MG63 (cell line): ENCODE measurements at regions not wholly inside any gene's neighbourhood (a gene's known extent, or its start where the extent isn't known, plus 50 kb on each side); places are given as distances from the start of the nearest gene placed in this dataset.

Experiments
- DNase-seq: peaks from one replicate; pipeline ENCODE4 v3.0.0-alpha.2; 2020
- H3K27me3 ChIP-seq: fragments of 250-450 bp; sonication (Bioruptor Pico); 2 replicates; pipeline ENCODE4 v1.5.1; 2020; ENCODE audit warnings: mild to moderate bottlenecking, moderate library complexity
- H3K36me3 ChIP-seq: fragments of 250-450 bp; sonication (Bioruptor Pico); 2 replicates; pipeline ENCODE4 v1.5.1; 2020; ENCODE audit warnings: mild to moderate bottlenecking, moderate library complexity
- H3K4me3 ChIP-seq: fragments of 250-450 bp; sonication (Bioruptor Pico); 2 replicates; pipeline ENCODE4 v1.5.1; 2020; ENCODE audit warnings: mild to moderate bottlenecking, moderate library complexity
- H3K9me3 ChIP-seq: fragments of 250-450 bp; sonication (Bioruptor Pico); 2 replicates; pipeline ENCODE4 v1.5.1; 2020; ENCODE audit warnings: mild to moderate bottlenecking, moderate library complexity

DNA sequence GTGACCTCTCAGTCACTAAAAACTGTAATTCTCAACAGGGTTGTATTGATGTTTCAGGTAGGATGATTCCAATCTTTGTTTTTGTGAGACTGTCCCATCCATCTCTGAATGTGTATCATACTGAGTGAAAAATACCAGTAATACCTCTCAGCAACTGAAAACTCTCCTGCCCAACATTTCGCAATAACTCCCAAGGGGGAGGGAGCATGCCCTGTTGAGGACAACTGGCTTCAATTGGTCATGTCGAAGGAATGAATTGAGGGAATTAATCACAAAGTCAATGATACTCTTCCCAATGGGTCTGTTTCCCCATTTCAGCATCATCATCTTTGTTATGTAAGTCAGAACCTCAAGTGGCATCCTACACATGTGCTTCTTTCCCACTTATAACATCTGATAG is 102.4 kb upstream of the E2F7 start:
- DNase-seq = no peak
- no peaks in the 10 kb centered on the region for H3K27me3 ChIP-seq
- H3K36me3 ChIP-seq = no peaks in the 10 kb centered on the region
- H3K9me3 ChIP-seq = no peaks in the 10 kb centered on the region
- no peak overlapping the region for H3K4me3 ChIP-seq

DNA sequence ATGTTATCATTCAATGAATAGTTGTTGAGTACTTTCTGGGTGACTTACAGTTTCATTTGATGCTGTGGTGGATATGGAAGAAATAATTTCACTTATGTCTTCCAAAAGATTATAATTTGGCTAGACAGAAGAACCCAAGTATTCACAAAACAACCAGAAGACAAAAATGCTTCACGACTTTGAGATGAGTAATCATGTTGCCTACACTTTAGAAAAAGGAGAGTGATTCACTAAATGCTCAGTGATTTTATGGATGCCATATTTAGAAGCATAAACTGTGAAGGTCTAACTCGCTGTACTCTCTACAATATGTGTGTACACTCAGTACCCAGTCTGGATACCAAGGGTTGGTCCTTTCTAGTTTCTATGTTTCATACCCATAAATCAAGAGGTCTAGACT is 101.3 kb upstream of the E2F7 start:
- Histone ChIP-seq H3K4me3 (no peak overlapping the region), H3K27me3 (no peaks in the 10 kb centered on the region), H3K9me3 (no peaks in the 10 kb centered on the region), H3K36me3 (no peaks in the 10 kb centered on the region)
- no peak for DNase-seq

DNA sequence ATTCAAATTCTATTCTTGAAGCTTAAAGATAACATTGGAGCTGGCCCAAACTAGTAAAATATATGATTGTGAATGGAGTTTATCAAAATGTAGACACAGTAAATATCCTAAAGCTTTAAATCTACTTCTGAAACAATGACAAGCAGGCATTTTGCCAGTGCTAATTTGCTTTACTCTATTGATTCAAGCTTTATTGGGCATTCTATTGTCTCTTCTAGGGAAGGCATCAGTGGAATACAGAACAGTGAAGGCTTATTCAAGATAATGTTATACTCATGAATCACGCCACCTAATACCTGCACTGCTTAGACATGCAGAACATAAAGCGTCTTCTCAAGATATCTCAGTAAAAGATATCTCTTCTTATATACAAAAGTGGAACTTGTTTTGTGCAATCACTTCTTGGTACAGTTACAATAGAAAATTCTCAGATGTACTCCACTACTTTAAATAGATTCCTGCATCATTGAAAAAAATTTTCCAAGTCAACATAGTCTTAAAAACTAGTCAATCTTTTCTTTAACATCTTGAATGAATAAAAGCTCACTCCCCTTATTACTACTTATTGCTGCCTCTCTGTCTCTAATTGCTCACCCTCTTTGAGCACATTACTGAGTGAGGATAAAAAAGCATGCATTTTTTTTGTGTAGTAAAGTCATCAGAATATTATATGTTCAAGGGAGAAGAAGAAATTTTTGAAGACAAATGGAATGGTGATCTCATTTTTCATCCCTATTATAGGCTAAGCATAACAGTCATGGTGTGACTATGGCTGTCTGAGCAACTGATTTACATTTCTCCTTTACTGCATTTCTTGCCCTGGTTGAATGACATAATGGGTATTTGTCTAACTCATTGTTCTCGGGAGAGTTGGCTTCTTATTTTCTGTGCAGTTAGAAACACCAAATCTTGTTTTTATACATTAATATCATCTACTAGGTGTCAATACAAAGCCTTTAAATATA is 98.0 kb upstream of the E2F7 start:
- Histone ChIP-seq H3K36me3 (no peaks in the 10 kb centered on the region), H3K4me3 (no peak overlapping the region), H3K27me3 (no peaks in the 10 kb centered on the region), H3K9me3 (no peaks in the 10 kb centered on the region)
- no peak for DNase-seq

DNA sequence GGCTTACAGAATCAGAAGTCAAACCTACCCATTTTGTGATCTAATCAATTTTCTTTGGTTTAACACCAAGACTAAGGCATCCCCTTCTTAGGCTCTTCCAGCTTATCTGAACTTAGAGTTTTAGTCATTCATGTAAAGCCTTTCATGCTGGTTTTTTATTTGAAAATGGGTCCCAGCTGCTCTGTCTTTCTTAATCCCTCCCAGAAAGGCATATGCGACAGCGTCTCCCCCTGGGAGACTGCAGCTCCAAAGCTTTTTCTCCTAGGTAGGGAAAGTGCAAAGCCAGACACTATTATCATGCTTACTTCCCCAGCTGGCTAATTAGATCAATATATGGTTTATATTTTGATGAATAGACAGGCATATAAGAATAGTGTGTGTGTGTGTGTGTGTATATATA is 96.6 kb upstream of the E2F7 start:
- Histone ChIP-seq H3K27me3 (no peaks in the 10 kb centered on the region), H3K9me3 (no peaks in the 10 kb centered on the region), H3K36me3 (no peaks in the 10 kb centered on the region), H3K4me3 (no peak overlapping the region)
- DNase-seq = no peak

DNA sequence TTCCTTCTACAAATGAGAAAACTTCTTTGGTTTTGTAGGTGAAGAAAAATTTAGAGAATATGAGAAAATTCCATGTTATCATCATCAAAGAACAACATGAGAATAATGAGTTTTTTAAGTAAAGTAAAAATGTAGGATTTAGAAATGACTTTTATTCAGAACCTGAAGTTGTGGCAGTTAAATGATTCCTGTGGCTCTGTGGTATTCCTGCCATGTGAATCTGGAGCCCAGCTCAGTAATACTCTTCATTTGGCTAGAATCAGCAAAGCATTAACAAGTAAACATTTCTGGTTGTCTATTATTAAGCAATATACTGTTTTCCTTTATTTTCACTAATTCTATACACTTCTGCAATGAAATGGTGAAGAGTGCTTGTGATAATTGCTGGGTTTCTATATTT is 95.6 kb upstream of the E2F7 start:
- Histone ChIP-seq H3K4me3 (no peak overlapping the region), H3K9me3 (no peaks in the 10 kb centered on the region), H3K27me3 (no peaks in the 10 kb centered on the region), H3K36me3 (no peaks in the 10 kb centered on the region)
- no peak for DNase-seq

DNA sequence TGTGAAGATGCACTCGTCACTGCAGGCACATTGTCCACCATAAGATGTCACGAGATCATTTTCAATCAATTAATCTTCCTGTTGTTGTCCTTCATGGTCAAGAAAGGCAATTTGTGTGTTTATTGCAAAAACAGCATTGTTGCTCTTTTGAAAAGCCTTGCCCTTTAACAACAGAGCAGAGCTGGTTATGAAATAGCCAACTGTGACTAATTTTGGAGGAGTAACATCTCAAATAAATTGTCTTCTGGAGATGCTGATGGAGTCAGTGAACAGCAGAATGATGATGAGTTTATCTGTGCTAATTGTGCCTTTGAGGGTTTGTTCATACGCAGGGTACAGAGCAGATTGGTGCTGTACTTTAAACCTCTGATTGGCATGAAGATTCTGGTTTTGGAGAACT is 88.3 kb upstream of the E2F7 start:
- no peaks in the 10 kb centered on the region for H3K27me3 ChIP-seq
- H3K36me3 ChIP-seq = no peaks in the 10 kb centered on the region
- no peaks in the 10 kb centered on the region for H3K9me3 ChIP-seq
- H3K4me3 ChIP-seq = no peak overlapping the region
- no peak for DNase-seq

DNA sequence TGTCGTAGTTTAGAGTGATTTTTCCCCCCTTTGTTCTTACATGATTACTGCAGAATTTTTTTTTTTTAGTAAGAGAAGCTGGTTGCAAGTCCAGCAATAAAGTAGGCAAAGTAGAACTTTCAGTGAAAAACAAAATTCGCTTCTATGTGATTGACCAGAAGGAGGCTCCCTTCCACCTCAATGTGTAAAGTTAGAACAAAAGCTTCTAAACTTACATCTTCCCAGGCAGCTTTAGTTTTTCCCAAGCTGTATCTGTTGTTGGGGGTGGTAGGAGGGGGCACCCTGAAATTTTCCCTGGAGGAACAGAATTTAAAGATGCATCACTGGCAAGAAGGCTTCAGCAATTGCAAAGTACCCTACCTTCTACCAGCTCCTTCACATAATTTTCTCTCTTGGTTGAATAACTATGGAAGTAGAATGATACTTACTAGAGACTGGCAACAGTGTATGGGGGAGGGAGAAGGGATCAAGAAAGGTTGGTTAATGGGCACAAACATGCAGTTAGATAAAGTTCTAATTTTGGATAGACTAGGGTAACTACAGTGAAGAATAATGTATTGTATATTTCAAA is 87.3 kb upstream of the E2F7 start:
- no peak for DNase-seq
- H3K27me3 ChIP-seq = no peaks in the 10 kb centered on the region
- H3K4me3 ChIP-seq = no peak overlapping the region

DNA sequence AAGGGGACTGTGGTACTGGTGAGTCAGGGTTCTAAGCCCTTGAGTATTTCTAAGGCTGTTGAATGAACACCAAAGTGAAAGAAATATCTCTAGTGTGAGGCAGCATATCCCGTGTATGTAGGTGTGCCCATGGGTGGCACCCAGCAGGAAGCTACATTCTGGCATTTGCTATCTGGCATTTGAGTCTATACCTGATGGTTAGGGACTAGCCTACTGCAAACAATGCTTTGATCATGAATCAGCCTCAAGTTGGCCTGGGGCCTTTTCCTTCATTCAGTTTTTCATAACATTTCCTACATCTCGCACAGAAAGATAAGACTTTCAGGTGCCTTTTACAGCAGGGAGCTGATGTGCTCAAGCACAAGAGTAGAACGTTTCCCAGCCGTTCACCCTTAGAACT is 85.7 kb upstream of the E2F7 start:
- Histone ChIP-seq H3K36me3 (no peaks in the 10 kb centered on the region), H3K4me3 (no peak overlapping the region), H3K9me3 (no peaks in the 10 kb centered on the region), H3K27me3 (no peaks in the 10 kb centered on the region)
- no peak for DNase-seq

More for the DNA sequence above, 87.3 kb upstream of the E2F7 start:
- H3K9me3 ChIP-seq = no peaks in the 10 kb centered on the region
- H3K36me3 ChIP-seq = no peaks in the 10 kb centered on the region

DNA sequence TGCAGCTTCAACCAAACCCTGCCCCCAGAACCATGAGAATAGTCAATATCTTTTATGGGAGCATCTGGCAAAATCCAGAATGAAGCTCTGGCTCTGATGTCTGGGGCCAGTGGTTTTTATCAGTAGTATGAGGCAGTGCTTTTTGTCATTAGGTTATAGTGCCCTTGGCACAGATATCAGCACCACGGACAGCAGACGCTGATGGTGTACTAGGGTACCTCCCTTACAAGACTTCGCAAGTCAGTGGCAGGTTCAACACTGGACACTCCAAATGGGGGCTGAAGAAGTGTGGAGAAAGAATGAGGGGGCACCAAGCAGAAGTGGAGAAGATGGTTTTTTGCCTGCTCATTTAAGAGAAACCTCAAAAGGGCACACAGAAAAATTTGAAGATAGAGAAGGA is 68.2 kb upstream of the E2F7 start:
- DNase-seq = peak; percentile 39
- Histone ChIP-seq H3K9me3 (no peaks in the 10 kb centered on the region; the same call in 1 of the 2 replicates), H3K27me3 (no peaks in the 10 kb centered on the region), H3K36me3 (no peaks in the 10 kb centered on the region), H3K4me3 (no peak overlapping the region)

DNA sequence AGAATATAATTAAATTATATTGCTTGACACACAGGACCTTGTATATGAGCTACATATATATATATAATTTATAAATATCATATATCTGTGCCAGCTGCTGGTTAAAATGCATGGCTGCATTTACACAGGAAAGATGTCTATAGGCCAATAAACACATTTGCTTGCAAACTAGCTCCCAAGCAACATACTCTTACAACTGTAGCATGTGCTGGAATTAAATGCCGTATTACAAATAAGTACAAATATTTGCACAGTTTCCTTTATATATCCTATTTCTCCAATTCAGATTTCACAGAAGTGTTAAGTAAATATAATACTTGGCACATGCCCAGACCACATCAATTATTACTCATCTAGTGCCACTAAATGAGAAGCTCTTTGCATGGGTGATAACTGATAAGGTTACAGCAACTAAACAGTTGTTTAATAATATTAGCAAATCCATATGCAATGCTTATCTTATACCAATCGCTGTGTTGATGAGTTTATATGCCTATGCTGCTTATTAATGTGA is 66.7 kb upstream of the E2F7 start:
- no peak for DNase-seq
- Histone ChIP-seq H3K9me3 (no peaks in the 10 kb centered on the region; the same call in 1 of the 2 replicates), H3K27me3 (no peaks in the 10 kb centered on the region), H3K36me3 (no peaks in the 10 kb centered on the region), H3K4me3 (no peak overlapping the region)

DNA sequence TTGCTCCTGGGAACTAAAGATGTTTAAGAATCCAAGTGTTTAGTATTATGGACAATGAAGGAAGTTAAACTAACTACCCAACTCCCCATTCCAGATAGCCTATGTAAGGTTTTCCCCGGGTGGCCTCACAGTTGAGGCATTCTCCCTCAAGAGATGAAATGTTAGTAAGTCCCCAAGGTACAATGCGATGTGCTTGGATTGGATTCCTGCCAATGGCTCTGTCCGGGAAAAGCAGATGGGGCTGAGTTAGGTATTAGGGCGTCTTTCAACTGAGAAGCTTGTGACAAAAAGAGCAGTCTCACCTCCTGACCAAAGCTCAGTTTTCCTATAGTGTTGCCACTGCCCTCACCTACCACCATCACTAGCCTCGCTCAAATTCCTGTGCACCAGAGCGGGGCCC is 64.8 kb upstream of the E2F7 start:
- Histone ChIP-seq H3K27me3 (no peaks in the 10 kb centered on the region), H3K9me3 (no peaks in the 10 kb centered on the region; the same call in 1 of the 2 replicates), H3K36me3 (no peaks in the 10 kb centered on the region), H3K4me3 (no peak overlapping the region)
- no peak for DNase-seq

DNA sequence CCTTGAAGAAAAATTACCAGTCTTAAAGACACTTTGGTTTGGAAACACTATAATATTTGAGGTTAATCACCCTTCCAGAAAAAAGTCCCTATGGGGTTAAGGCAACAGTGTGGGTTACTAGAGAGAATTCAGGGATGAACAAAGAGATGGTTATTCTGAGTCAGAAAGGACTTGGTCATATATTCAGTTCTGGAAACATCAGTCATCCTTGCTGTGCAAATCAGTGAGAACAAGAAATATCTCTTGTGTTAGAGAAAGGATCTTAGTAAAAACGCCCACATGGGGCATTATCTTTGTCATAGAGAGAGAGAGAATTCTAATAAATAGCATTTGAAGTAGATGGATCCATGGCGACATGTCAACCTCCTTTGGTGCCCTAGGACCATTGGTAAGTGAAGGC is 59.4 kb upstream of the E2F7 start:
- peaks cover 5% of the 10 kb centered on the region; the same call in 1 of the 2 replicates for H3K9me3 ChIP-seq
- no peak for DNase-seq
- no peaks in the 10 kb centered on the region for H3K36me3 ChIP-seq
- H3K4me3 ChIP-seq = no peak overlapping the region
- no peaks in the 10 kb centered on the region for H3K27me3 ChIP-seq

DNA sequence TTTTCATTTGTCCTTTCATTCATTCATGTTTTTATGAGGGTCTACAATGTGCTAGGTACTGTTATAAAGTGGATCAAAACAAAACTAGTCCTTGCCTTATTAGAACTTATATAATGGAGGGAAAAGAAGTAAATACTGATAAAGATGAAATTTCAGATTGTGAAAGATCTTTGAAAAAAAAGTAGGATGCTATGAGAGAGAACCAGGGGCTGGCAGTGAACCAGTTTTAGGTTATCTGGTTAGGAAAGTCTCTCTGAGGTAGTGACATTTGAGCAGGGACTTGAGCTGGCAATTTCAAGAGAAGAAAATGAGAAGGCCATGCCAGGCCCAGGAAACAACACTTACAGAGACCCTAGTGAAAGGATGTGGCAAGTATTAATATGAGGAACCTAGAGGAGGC is 57.3 kb upstream of the E2F7 start:
- no peaks in the 10 kb centered on the region for H3K27me3 ChIP-seq
- H3K4me3 ChIP-seq = no peak overlapping the region
- no peaks in the 10 kb centered on the region for H3K36me3 ChIP-seq
- DNase-seq = no peak
- H3K9me3 ChIP-seq = peaks cover 5% of the 10 kb centered on the region; the same call in 1 of the 2 replicates

DNA sequence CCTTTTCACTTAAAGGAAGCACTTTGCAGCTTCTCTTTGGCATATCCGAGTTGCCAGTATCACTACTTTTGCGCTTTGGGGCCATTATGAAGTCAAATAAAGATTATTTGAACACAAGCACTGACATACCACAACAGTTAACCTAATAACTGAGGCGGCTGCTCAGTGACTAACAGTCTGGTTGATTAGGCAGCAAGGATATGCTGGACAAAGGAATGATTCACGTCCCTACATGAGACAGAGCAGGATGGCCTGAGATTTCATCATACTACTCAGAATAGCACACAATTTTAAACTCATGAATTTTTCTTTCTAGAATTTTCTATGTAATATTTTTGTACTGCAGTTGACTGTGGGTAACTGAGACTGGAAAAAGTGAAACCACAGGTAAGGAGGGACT is 56.9 kb upstream of the E2F7 start:
- peak; percentile 78 for DNase-seq
- Histone ChIP-seq H3K36me3 (no peaks in the 10 kb centered on the region), H3K27me3 (no peaks in the 10 kb centered on the region), H3K9me3 (peaks cover 5% of the 10 kb centered on the region; the same call in 1 of the 2 replicates), H3K4me3 (no peak overlapping the region)

DNA sequence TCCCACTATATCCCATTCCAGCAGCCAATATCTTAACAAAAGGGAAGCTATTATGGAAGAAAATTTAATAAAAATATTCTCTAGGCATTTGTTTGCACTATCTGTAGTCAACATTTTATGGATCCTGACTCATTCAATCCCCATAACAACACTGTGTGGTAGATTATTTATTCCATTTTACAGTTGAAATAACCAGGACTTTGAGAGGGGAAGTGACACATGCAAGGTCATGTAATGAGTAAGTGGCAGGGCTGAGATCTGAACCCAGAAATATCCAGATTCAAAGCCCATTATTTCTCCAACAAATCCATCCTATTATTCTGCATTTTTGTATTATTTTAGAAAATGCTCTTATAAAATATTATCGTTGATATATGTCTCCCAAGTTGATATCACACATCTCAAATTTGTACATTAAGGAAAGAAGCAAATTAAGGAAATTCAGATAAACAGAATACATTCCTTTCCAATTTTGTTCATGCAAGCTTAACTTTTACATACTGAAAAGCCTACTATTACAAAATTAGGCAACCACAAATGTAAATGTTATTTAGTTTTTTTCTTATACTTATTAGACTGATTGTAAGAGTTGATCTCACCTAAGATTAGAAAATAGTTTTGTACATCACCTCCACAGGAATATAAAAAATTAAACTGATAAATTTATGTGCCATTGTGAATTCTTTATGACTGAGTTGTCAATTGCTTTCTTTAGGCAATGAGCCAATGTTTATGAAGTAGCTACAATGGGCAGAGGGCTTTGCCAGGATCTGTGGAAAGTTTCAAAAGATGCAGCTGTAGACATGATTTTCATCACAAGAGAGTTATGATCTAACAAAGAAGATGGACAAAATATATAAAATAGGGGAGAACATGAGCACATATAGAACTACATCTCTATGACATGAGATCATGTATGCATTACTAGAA is 55.1 kb upstream of the E2F7 start:
- Histone ChIP-seq H3K27me3 (no peaks in the 10 kb centered on the region), H3K4me3 (no peak overlapping the region), H3K9me3 (peaks cover 5% of the 10 kb centered on the region; the same call in 1 of the 2 replicates), H3K36me3 (no peaks in the 10 kb centered on the region)
- DNase-seq = peak; percentile 38

DNA sequence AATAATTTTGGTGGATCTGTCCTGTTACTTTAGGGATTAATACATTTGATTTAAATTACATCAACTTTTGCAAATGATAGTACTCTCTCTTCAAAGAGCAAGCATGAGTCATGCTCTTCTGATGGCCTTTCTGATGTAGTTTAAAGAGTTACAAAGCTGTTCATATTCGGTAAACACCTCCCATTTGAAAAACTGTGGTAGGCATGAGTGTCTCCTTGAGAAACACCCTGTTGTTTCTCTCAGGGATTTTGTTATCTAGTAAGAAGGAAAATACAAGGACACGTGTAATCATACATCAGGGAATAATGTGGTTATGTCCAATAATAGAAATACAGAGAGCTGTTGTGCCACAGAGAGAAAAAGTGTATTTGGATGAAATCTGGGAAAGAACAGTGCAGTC is 53.3 kb upstream of the E2F7 start:
- no peak for DNase-seq
- no peaks in the 10 kb centered on the region for H3K36me3 ChIP-seq
- no peaks in the 10 kb centered on the region for H3K9me3 ChIP-seq
- H3K27me3 ChIP-seq = no peaks in the 10 kb centered on the region
- no peak overlapping the region for H3K4me3 ChIP-seq

DNA sequence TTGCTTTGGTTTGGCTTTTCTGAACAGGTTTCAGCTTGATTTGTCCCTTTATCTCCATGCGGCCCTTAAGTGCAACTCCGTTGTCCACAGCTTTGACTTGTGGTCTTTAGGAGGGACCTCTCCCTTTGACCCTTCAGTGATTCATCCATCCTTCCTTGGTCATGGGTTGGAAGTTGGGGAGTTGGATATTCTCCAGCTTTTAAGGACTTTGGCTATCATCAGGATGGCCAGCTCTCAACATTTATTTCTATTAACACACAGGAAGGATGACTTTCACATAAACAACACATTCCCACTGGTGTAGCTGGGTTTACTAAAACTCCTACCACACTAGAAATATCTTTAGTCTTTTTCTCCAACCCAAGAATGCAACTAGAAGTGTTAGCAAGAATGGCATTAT is 50.9 kb upstream of the E2F7 start:
- no peaks in the 10 kb centered on the region for H3K36me3 ChIP-seq
- no peak overlapping the region for H3K4me3 ChIP-seq
- DNase-seq = no peak
- peaks cover under 1% of the 10 kb centered on the region; the same call in 1 of the 2 replicates for H3K9me3 ChIP-seq
- H3K27me3 ChIP-seq = no peaks in the 10 kb centered on the region
